ENCODE measurements at regions not wholly inside any gene's neighbourhood (a gene's known extent, or its start where the extent isn't known, plus 50 kb on each side); places are given as distances from the start of the nearest gene placed in this dataset.

GRCh38 chr12:72828662-72829324 is 556.6 kb downstream of the TRHDE start:
- TF ChIP-seq CTCF (conservative IDR thresholded peaks at IDR 0.05; ENCODE audit: low read length) (no peak), EZH2phosphoT487 (IDR thresholded peaks at IDR 0.05; ENCODE audit: borderline replicate concordance) (no peak)

Data from Loucy (cell line).